Fibroblast of pulmonary artery (primary cell): ENCODE measurements at regions not wholly inside any gene's neighbourhood (a gene's known extent, or its start where the extent isn't known, plus 50 kb on each side); places are given as distances from the start of the nearest gene placed in this dataset.

Experiments
- DNase-seq: peaks from one replicate; pipeline ENCODE4 v3.0.0-alpha.2; 2010; ENCODE audit warnings: low read depth
- H3K4me3 ChIP-seq: replicated peaks from 2 replicates; pipeline ENCODE4 v1.5.1; 2011; ENCODE audit warnings: low read depth, mild to moderate bottlenecking, control low read depth, low read length, moderate library complexity
- CTCF ChIP-seq: IDR thresholded peaks from 2 replicates; pipeline ENCODE4 v1.5.1; 2011; ENCODE audit warnings: mild to moderate bottlenecking, control low read depth, low read length, inconsistent platforms; ENCODE audit errors: missing control alignments

GRCh38 chr13:111486801-111487200 lies 166.4 kb downstream of the TEX29 start:
- TF ChIP-seq CTCF, result no peak
- H3K4me3 ChIP-seq, result no peak overlapping the region
- no peak for DNase-seq

GRCh38 chr13:111488486-111489132 lies 168.2 kb downstream of the TEX29 start:
- no peak for DNase-seq
- H3K4me3 ChIP-seq, result no peak overlapping the region
- no peak for TF ChIP-seq CTCF

GRCh38 chr13:111489301-111489700 lies 168.9 kb downstream of the TEX29 start:
- no peak overlapping the region for H3K4me3 ChIP-seq
- TF ChIP-seq CTCF, result no peak
- no peak for DNase-seq

GRCh38 chr13:111490611-111491010 lies 170.2 kb downstream of the TEX29 start:
- TF ChIP-seq CTCF, result no peak
- no peak for DNase-seq
- no peak overlapping the region for H3K4me3 ChIP-seq

- no peak for TF ChIP-seq CTCF
- DNase-seq, result no peak
- H3K4me3 ChIP-seq, result no peak overlapping the region
Observed at GRCh38 chr13:111491021-111491420, 170.6 kb downstream of the TEX29 start.

- DNase-seq, result no peak
- no peak for TF ChIP-seq CTCF
- H3K4me3 ChIP-seq, result no peak overlapping the region
Observed at GRCh38 chr13:111491659-111492058, 171.2 kb downstream of the TEX29 start.

GRCh38 chr13:111492341-111492950 lies 172.0 kb downstream of the TEX29 start:
- no peak for TF ChIP-seq CTCF
- DNase-seq, result no peak
- H3K4me3 ChIP-seq, result no peak overlapping the region
